ENCODE measurements at regions not wholly inside any gene's neighbourhood (a gene's known extent, or its start where the extent isn't known, plus 50 kb on each side); places are given as distances from the start of the nearest gene placed in this dataset.

GRCh38 chr6:121619987-121620740, 184.7 kb downstream of the GJA1 start:
- Mint-ChIP-seq H3K4me3 (peak overlapping the region; percentile 52 to 76), H3K27me3 (ENCODE audit: low read depth) (peaks cover 3% of the 10 kb centered on the region), H3K36me3 (ENCODE audit: insufficient read depth in 1 of 3, low read depth in 3 of 3) (peaks cover 11 to 17% (median 16%) of the 10 kb centered on the region in 3 experiments), H3K27ac (peak overlapping the region; percentile 96 to 98 (median 98)), H3K9me3 (peaks cover 15 to 17% of the 10 kb centered on the region in 2 experiments), H3K4me1 (peaks cover 24 to 39% of the 10 kb centered on the region in 2 experiments)
- no peaks in the 10 kb centered on the region for H3K23me2 ChIP-seq (ENCODE audit: insufficient read length, low read depth, low read length, poor library complexity, severe bottlenecking)
- no peaks in the 10 kb centered on the region for H3K27me3 ChIP-seq (ENCODE audit: insufficient read depth, low read length)
- peak overlapping the region; percentile 96 for H3K27ac ChIP-seq (ENCODE audit: insufficient read length, low read depth, low read length)
- peak overlapping the region; percentile 58 for H3K9ac ChIP-seq (ENCODE audit: extremely low read depth, insufficient read length, low read length)
- peak overlapping the region; percentile 23 for H2AK5ac ChIP-seq (ENCODE audit: insufficient read length, low read length)
- H2BK5ac ChIP-seq (ENCODE audit: insufficient read length, low read length): no peak overlapping the region
- no peaks in the 10 kb centered on the region for H4K20me1 ChIP-seq (ENCODE audit: control insufficient read depth, insufficient read depth, insufficient read length)
- no peak overlapping the region for H2BK120ac ChIP-seq (ENCODE audit: low read depth, low read length, poor library complexity, severe bottlenecking)
- H2AFZ ChIP-seq (ENCODE audit: low read length): no peak overlapping the region
- H3K56ac ChIP-seq (ENCODE audit: insufficient read length, low read depth, low read length): no peak overlapping the region
- H3K23ac ChIP-seq (ENCODE audit: insufficient read length, low read depth, low read length): no peak overlapping the region
- no peak overlapping the region for H3K4ac ChIP-seq (ENCODE audit: low read depth, low read length)
- H3K4me1 ChIP-seq (ENCODE audit: insufficient read depth, low read length): peaks cover 3% of the 10 kb centered on the region; the same call in 1 of the 2 replicates
- H4K91ac ChIP-seq (ENCODE audit: insufficient read length, low read depth, low read length): no peak overlapping the region
- no peak for TF ChIP-seq CTCF (conservative IDR thresholded peaks at IDR 0.05)
- H3K79me2 ChIP-seq (ENCODE audit: insufficient read depth, low read length): no peaks in the 10 kb centered on the region
- DNase-seq: peak; percentile 64
- no peak overlapping the region for H2BK12ac ChIP-seq (ENCODE audit: insufficient read length, low read depth, low read length)
- no peak overlapping the region for H3T11ph ChIP-seq (ENCODE audit: low read length)
- H3K79me1 ChIP-seq (ENCODE audit: insufficient read depth, low read depth, low read length, poor library complexity, severe bottlenecking): no peaks in the 10 kb centered on the region
- peak overlapping the region; percentile 79 for H3K4me2 ChIP-seq (ENCODE audit: insufficient read depth, insufficient read length, low read length)
- H4K8ac ChIP-seq (replicated peaks; ENCODE audit: insufficient read length, low read depth, low read length): no peak overlapping the region
- H3K14ac ChIP-seq (ENCODE audit: insufficient read depth, low read length): no peak overlapping the region
- no peaks in the 10 kb centered on the region for H3K9me3 ChIP-seq (ENCODE audit: control insufficient read depth, low read depth, low read length)
- no peak overlapping the region for H4K5ac ChIP-seq (ENCODE audit: insufficient read length, low read depth, low read length)
- no peak overlapping the region for H2BK15ac ChIP-seq (ENCODE audit: low read depth, low read length)
- WGBS (ENCODE audit: extremely low coverage, insufficient read length, low lambda C conversion rate): no CpG with 5 or more reads among the region's 8 CpGs
- H2BK20ac ChIP-seq (ENCODE audit: low read depth, low read length, poor library complexity, severe bottlenecking): no peak overlapping the region
- no peak overlapping the region for H3K18ac ChIP-seq (ENCODE audit: insufficient read length, low read depth, low read length)

Data from H9 (cell line).